GM19351 (cell line): ENCODE measurements at regions not wholly inside any gene's neighbourhood (a gene's known extent, or its start where the extent isn't known, plus 50 kb on each side); places are given as distances from the start of the nearest gene placed in this dataset.
A peak's percentile ranks its signal among the peaks of the same experiment; 100 is the strongest.
"Not testable (repeated sequence)": the region's sequence is repeated elsewhere in the genome, so short reads cannot be mapped to it uniquely, and the experiment has no call there.

Experiments used
- ATAC-seq: cut with Tn5 transposase; IDR thresholded peaks from one replicate; pipeline ENCODE4 v1.9.1; 2021; ENCODE audit warnings: mild to moderate bottlenecking, moderate library complexity; ENCODE audit not compliant: unreplicated experiment

DNA sequence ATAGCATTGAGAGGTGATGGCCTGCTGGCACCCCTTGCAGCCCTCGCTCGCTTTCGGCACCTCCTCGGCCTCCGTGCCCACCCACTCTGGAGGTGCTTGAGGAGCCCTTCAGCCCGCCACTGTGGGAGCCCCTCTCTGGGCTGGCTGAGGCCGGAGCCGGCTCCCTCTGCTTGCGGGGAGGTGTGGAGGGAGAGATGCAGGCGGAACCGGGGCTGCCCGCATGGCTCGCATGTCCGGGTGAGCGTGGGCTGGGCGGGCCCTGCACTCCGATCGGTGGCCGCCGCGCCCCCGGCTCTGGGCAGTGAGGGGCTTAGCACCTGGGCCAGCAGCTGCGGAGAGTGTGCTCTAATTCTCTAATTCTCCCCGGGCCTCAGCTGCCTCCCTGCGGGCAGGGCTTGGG lies 101.1 kb downstream of the KIF4B start:
- no peak for ATAC-seq

DNA sequence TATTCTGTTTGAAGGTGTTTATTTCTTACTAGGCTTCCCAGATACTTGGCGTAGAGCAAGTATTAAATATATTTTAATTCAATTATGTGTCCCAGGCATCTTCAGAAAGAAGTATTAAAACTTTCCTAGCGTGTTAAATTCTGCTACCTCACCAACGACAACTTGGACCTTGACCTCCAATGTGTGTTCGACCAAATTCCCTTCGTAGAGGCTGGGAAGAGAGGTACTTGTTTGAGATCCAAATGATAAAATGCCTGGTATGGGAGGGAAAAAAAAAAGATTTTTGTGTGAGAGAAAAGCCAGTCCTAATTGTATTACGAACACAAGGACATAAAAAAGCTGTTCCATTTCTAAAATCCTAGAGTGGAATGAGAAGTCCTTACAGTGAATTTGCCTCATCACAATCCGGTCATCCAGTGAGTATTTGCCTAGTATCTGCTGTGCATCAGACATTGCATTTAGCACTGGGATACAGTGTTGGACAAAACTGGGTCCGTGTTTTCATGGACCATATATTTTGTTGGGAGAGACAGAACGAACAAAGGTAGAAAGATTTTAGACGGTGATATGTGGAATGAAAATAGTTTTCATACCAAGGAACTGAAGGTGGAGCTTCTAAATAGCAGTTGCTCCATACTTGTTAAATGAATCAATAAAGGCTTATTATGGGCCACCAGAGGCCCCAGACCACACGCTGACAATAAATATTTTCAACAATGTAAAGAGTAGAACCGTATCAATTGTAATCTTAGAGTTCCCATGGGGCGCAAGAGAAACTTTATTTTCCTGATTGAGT lies 103.1 kb downstream of the KIF4B start:
- no peak for ATAC-seq

DNA sequence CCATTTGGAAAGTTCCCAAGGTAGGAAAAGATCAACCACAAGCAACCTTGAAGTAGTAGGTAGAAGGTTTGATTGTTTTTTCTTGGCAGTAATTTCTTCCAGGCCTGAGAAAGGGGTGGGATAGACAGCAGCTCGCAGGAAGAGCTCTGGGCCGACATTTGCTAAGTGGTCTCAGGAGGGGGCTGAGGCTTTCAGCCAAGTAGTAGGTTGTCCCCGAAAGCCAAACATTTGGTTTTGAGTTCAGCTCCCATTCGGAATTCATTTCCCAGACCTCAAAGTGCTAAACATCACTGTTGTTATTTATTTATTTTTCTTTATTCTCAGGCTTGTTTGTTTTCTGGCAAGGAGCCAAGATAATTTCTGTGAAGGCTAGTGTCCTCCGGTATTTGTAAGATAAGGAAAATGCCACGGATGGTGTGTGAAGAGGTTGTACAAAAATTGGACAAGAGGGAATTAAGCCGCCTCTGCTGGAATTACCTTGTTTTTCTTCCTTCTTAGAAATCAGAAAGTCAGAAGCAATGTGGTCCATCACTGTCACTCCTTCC lies 112.1 kb downstream of the KIF4B start:
- no peak for ATAC-seq

DNA sequence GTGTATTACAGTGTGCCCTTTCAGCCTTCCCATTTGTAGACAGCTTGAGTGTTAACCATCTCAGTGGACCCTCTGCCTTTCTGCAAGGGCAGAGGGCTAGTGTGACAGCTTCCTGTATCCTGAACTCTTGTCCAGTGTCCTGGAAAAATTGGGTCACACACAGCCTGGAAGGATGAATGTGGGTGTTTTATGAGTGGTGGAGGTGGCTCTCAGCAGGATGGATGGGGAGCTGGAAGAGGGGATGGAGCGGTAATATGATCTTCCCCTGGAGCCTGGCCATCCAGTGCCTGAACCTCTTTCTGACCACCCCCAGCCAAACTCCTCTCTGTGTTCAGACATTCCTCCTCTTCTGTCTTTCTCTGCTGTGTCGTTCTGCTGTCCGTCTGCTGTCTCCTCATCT lies 113.0 kb downstream of the KIF4B start:
- ATAC-seq: no peak

DNA sequence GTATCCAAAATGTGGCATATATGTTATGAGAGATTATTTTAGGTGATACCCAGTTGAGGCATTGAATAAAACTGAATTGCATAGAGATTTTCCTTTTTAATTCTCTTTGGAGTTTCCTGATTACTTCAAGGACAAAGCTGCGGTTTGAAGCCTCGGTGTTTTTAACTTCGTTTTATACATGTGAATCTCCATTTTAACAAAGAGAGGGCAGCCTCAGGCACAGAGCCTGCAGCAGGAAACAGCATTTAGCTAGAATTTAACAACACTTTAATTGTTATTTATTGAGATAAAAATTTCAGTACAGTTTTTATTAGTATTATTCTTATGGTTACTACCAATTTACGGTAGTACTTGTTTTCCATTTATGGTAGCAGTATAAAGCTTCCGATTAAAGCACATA lies 114.0 kb downstream of the KIF4B start:
- no peak for ATAC-seq

DNA sequence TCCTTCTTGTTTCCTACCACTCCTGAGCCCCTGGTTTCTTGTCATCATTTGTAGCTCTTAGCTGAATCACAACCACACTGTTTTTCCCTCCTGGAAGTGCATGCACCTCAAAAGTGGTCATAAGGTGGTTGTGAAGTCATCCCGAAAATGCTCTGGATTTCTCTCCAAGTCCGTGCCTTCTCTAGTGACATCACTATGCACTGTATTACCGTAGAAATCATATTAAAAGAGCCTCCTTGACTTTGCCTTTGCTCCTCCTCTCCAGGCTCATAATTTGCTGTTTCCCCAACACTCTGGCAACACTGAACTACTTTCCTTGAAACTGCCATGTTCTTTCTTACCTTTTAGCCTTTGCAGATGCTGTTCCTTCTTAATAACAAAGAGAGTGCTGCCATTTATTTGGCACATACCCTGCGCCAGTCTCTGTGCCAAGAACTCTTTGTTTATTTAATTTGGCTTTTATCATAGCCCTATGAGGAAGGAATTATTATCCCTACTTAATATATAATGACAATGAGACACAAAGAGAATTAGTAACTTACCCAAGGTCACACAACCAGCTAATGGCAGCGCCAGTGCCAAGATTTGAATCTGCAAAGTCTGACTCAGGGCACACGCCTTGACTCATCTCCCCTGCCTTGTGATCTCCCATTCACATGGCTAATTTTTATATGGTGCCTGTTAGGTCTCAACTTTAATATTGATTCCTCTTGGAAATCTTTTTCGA lies 115.4 kb downstream of the KIF4B start:
- ATAC-seq: no peak

DNA sequence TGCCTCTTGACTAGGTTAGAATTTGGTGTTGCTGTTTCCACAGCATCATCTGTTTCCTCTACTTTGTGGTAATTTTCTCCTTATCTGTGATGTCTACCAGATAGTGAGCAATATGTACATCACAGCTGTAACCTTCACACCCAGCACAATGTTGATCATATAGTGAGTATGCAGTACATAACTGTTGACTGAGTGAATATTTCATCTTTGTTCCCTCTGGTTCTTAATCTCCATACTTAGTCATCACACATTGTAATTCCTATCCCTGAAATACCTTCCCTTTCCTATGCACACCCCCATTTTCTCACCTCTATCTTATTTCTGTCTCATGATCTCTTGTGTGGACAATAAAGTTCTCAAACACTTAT lies 115.9 kb downstream of the KIF4B start:
- ATAC-seq: no peak

DNA sequence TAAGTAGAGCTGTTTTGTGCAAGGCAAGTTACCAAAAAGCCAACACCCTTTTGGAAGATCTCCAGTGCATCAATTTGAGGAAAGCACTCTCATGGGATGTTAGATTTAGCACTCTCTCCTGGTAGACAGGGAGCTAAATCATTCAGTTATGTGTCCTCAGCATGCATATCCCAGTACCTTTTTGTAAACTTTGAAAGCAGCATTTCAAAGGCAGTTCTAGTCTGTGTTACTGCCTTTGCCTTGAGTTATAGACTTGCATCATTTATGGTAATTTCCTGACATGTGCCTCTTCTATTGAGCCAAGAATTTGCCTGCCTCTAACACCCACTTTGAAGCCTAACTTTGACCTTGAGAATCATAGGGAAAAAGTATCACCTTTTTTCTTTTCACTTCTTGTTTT lies 120.6 kb downstream of the KIF4B start:
- ATAC-seq: no peak

DNA sequence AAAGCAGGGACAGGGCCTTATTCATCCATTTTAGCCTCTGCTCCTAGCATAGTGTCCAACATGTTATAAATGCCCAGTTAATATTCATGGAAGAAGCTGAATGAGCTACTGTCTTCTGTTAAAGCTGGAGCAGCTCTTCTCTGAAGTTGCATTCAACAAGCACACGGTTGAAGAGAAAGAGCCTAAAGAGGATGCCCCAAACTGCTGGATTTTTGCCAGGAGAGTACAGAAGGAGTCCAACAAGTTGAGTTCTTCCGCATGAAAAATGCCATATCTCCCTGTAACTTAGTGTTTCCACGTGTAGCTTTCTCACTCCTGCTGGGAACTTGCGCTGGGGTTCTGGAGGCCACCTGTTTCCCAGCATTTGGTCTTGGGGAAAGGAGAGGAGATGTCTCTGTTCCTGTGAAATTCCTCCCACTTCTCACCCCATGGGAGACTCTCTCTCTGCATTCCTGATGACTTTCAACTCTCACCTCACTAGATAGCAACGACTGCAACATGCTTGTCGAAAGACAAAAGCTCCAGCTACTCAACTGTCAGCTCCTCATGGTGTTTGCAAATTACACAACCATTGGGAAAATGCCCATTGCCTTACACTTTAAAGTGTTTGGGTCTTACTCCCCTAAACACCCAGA lies 122.8 kb downstream of the KIF4B start:
- ATAC-seq: no peak

DNA sequence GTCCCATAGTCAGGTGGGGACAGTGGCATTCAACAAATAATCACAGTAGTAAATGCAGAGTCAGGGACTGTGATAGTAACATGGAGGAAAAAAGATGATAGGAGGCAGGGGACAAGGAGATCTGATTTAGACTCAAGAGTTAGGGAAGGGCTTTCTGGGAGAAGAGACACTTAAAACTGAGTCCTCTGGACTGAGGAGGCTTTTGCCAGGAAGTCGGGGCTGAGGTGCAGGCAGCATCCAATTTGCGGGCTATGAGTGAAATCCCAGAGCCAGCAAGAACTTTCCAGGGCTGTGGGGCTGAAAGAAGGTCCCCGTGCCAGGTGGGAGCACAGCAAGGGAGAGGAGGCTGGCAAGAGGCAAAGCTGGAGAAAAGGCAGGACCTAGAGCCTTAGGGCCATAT lies 124.1 kb downstream of the KIF4B start:
- no peak for ATAC-seq

DNA sequence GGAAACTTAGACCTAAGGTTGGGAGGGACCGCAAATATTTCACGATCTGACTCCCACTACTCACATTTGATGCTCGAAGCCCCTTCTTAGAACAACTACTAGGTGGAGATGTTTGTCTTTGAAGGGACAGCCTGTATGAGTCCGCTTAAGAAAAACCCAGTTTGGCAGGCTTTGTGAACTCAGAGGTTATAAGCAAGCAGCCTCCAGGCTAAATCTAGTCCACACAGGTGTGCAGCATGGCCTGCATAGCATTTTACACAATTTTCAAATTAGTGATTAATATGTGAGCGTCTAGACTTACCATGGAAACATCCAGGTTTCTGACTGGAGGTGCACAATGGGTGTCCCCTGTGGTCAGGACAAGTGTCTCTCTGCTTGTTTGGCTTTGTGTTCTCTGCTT lies 127.1 kb downstream of the KIF4B start:
- ATAC-seq: no peak

DNA sequence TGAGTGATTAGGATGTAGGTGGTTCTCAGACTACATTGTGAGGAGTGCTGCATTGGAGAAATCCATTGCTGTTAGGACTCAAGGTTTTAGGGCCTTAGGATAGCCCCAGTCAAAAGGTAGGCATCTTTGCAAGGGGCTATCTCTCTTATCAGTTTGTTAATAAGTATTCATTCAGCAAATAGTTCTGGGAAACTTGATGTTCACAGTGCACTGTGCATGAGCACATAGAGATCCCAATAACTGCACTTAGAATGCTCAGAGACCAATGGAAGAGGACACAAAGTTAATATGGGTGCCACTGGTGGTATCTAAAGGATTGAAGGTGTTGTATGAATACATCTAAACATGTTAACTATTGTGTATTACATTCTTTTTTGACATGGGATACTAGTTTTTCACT lies 131.4 kb downstream of the KIF4B start:
- ATAC-seq: no peak

DNA sequence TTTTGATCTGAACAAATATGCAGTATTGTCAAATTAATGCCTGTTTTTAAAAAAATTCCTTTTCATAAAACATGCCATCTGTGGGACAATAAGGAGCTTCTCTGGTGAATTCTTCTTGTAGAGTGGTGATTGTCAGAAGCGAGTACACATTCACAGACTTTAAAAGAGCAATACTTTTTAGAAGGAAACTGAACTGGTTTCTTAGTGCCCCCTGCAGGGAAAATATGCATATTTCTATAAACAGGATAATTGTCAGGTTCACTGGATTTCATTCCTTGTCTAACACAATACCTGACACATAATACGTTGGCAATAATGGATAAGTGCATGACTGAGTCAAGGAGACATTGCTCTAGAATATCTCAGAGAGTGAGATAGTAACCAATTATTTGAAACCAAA lies 133.7 kb downstream of the KIF4B start:
- ATAC-seq: no peak

DNA sequence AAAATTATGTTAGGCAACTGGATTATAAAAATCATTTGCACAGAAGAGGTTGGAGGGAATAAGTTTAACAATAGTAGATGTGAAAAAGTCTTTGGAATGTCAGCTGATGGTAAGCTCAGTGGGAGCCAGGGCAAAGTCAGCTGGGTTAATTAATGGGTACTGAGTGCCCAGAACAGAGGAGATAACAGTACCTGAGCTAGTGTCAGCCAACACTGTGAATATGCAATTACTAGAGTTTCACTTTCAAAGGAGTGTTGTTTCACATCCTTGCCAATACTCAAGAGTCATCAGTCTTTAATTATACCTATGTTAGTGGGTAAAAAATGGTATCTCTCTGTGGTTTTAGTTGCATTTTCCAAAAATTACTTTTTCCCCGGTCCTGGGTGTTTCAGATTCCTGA lies 135.1 kb downstream of the KIF4B start:
- peak; percentile 67 for ATAC-seq

DNA sequence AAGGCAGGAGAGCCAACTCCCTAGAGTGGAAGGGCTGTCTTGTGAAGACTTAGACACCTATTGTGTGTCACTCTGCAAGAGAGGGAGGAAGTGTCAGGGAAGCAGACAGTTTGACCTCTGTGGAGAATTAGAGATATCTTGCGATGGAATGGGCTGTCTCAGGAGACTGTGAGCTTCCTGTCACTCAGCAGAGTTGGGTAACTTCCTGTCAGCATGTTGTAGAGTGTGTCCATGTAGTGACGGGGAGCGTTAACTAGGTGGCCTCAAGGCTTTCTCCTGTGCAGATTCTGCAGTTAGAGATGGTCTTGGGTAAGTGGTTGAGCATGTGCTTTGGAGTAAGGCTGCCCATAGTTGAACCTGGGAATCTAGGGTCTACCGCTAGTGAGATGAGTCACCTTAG lies 136.5 kb downstream of the KIF4B start:
- ATAC-seq: no peak

DNA sequence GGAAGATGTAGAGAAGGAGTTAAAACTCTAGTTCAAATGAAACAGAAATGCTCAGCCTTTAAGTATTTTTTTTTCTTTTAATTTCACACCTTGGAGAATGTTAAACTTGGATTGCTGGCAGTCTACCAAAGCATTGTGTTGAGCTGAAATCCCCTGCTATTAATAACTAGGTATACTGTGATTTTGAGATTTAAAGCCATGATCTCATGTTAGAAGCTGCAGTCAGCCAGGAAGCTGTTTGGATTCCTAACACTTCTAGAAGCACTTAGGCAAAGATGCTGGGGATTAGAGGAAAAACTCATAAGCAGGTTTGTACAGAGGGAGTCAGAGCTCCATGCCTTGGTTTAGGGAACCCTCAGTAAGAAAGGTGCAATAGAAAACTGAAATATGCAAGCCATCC lies 141.4 kb downstream of the KIF4B start:
- ATAC-seq: no peak

DNA sequence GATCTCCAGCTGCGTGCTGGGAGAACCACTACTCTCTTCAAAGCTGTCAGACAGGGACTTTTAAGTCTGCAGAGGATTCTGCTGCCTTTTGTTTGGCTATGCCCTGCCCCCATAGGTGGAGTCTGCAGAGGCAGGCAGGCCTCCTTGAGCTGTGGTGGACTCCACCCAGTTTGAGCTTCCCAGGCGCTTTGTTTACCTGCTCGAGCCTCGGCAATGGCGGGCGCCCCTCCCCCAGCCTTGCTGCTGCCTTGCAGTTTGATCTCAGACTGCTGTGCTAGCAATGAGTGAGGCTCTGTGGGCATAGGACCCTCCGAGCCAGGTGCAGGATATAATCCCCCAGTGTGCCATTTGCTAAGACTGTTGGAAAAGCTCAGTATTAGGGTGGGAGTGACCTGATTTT lies 149.5 kb downstream of the KIF4B start:
- not testable (repeated sequence) for ATAC-seq

DNA sequence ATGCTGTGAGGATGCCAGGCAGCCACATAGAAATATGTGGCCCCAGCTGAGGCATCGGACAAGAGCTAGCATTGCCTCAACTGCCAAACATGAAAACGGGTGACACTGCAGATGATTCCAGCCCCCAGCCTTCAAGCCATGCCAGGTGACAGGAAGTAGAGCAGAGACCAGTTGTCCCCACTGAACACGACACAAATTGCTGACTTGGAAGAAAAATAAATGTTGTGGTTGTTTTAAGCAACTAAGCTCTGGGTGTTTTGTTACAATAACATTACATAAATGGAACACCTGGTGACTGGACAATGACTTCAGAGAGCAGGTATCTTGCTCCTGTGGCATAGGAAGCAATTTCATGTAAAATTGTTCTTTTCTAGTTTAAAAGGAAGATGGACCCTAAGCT lies 154.2 kb downstream of the KIF4B start:
- no peak for ATAC-seq

DNA sequence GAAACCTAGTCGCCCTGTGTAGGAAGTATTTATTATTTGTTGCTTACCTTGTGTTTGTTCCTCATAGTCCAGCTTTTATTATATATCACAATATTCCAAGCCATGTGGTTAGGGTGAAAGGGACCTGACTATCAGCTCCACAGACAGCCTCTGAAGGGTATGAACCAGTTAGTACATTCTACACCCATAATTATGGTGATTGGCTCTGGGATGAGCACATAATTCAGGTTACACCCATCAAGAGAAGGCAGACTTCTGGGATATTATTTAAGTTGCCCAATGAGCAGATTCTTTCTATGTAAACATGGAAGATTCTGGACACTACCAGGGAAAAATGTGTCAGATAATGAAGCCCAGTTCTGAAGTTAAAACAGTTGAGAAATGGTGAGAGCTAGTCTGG lies 168.0 kb downstream of the KIF4B start:
- no peak for ATAC-seq

DNA sequence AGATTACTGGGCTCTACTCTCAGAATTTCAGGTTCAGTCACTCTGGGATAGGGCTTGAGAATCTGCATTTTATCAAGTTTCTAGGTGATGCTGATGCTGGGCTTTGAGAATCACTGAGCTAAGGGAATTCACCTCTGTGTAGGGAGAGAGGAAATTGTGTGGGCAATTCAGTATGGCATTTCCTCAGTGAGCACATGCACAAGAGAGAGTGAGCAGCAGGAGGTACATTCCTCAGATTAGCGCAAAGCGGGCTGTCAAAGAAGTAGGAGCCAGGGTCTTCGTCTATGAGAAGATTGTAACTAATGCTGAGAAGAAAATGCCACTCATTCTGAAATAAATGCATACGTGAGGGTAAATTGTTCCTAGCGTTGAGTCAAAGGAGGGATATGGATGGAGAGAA lies 175.9 kb downstream of the KIF4B start:
- no peak for ATAC-seq

DNA sequence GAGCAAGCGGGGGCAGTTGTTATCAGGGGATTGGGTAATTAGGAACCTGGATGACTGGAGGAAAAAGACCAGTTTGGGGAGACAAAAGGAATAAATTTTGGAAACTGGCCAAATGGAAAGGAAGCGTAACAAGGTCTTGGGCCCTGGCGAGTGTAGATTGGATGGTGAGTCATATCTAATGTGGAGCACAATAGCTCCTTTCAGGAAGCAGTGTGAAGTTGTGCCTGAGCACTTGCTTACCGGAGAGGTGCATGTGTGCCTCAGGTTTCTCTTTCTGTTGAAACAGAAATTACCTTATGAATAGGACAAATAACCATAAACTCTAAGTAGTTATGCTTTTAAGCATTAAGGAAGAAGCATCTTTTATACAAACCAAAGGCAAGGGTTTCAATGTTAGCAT lies 176.4 kb downstream of the KIF4B start:
- no peak for ATAC-seq

DNA sequence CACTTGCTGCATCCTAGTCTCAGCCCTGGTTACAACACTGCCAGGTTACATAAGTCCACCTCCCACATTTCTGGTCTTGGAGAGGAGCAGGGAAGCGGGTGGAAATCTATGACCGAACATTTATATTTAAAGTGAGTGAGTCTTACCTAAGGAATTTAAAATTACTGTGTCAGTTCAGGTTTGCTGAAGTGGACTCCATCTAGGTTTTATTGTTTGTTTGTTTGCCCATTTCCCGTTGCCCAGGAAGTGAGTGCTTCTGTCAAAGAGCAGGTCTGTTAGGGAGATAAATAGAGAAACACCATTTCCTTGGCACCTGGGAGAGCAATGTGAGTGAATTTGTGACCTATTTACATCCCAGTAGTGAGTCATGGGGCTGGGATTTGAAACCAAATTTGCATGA lies 179.5 kb downstream of the KIF4B start:
- ATAC-seq: no peak
